ENCODE measurements at regions not wholly inside any gene's neighbourhood (a gene's known extent, or its start where the extent isn't known, plus 50 kb on each side); places are given as distances from the start of the nearest gene placed in this dataset.

DNA sequence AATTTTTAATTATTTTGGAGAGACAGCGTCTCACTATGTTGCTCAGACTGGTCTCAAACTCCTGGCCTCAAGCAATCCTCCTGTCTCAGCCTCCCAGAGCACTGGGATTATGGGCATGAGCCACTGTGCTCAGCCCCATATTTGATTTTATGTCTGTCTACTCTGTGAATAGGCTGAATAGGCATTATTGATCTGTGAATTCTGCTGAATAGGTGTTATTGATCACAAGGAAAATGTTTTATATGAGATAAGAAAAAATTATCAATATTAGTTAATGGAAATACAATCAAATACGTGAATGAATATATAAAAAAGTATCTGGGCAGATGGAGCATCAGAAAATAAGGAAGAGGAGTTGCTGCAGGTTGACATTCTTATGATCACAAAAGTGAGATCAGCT, 483.4 kb upstream of the LARGE1 start:
- no peak for TF ChIP-seq CTCF (IDR thresholded peaks at IDR 0.05)
- TF ChIP-seq POLR2A (IDR thresholded peaks at IDR 0.05), result no peak

GRCh38 chr22:34410111-34410510, 489.8 kb upstream of the LARGE1 start:
- H3K36me3 ChIP-seq, result no peaks in the 10 kb centered on the region
- no peak for ATAC-seq
- no peak for DNase-seq
- no peak overlapping the region for H3K27ac ChIP-seq
- H3K9me3 ChIP-seq, result no peaks in the 10 kb centered on the region
- 50 to 55% (median 51%) methylated on average over 4 of the region's 4 CpGs for WGBS, 4 donors
- intact Hi-C loops (cut with DNase I), result loop anchor here in 6 of 10 donors (5.0 to 10.0 kb wide), 3 partner anchors 612 to 745 kb away; no protein-coding TSS in a partner anchor
- H3K27me3 ChIP-seq, result peaks cover 0 to 4% (median 0%) of the 10 kb centered on the region in 9 donors
- no peaks in the 10 kb centered on the region for H3K4me1 ChIP-seq
- H3K4me3 ChIP-seq, result no peak overlapping the region
- TF ChIP-seq CTCF (IDR thresholded peaks at IDR 0.05), result no peak
- no peak for TF ChIP-seq POLR2A (IDR thresholded peaks at IDR 0.05)

More for the DNA sequence above, 483.4 kb upstream of the LARGE1 start:
- intact Hi-C loops (cut with DNase I), result no loop called here
- Histone ChIP-seq H3K9me3 (peaks cover 0 to 4% (median 0%) of the 10 kb centered on the region in 12 donors), H3K36me3 (no peaks in the 10 kb centered on the region), H3K4me1 (no peaks in the 10 kb centered on the region), H3K27ac (no peak overlapping the region), H3K27me3 (peaks cover 0 to 3% (median 0%) of the 10 kb centered on the region in 9 donors), H3K4me3 (no peak overlapping the region)
- no peak for DNase-seq
- ATAC-seq, result no peak
- 76 to 84% (median 80%) methylated on average over 2 of the region's 2 CpGs for WGBS, 4 donors

DNA sequence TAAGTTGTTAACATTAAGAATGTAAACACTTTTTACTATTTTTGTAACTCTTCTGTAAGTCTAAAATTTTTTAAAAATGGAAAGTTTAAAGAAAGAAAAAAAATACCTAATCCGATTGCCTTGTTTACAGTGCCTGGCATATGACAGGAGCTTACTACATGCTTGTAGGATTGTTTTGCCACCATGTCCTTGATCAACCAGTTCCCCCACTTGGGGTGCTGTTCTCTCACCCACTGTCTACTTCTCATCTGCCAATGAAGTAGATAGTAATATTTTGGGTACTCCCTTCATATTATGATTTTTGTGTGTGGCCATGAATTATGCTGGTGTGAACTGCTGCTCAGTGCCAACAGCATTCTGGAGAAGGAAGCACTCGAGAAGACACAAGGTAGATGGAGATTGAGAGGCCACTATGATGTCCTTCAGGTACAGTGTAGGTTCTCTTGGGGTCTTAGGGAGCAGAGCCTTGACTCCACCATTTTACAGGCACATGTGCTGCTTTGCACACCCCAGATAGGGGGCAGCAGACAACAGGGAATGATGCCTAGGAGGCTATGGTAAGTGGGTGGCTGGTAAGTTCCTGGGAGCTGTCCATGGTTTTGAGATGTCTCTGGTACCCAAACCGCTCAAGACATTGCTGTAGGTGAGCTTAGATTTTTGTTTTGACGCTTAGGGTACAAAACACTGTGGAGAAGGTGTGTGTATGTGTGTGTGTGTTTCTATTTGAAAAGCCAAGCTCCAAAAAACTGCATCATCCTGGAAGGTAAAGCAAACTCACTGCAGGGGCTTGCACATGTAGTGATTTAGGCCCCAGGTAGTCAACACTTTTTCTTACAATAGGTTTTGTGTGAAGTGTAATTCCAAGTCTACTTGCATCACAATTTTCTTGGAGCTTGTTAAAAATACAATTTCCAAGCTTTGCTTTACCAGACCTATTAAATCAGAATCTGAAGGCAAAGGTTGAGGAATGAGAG, 494.5 kb upstream of the LARGE1 start:
- no peaks in the 10 kb centered on the region for H3K4me1 ChIP-seq
- ATAC-seq (peak in 3 of 4 donors; percentile 65 to 71 (median 68)), DNase-seq (peak in 2 of 5 donors; percentile 9 to 24)
- TF ChIP-seq POLR2A (IDR thresholded peaks at IDR 0.05) (no peak), CTCF (IDR thresholded peaks at IDR 0.05) (peak in 11 of 12 donors; percentile 9 to 54 (median 32))
- no peak overlapping the region for H3K4me3 ChIP-seq
- H3K27ac ChIP-seq, result no peak overlapping the region
- H3K36me3 ChIP-seq, result no peaks in the 10 kb centered on the region
- no peaks in the 10 kb centered on the region for H3K9me3 ChIP-seq
- H3K27me3 ChIP-seq, result peaks cover 0 to 4% (median 0%) of the 10 kb centered on the region in 9 donors
- WGBS, 4 donors, result 25 to 28% (median 27%) methylated on average over 4 of the region's 4 CpGs
- intact Hi-C loops (cut with DNase I), result loop anchor here in 8 of 10 donors (2.0 to 10.0 kb wide), 5 partner anchors 608 to 740 kb away; no protein-coding TSS in a partner anchor

Data from heart left ventricle (tissue), 16 donors.